Osteoblast (primary cell): ENCODE measurements at regions not wholly inside any gene's neighbourhood (a gene's known extent, or its start where the extent isn't known, plus 50 kb on each side); places are given as distances from the start of the nearest gene placed in this dataset.

Source experiments
- DNase-seq: peaks from one replicate; pipeline ENCODE4 v3.0.0; 2011; ENCODE audit warnings: low spot score, mixed read lengths; ENCODE audit not compliant: insufficient read length; ENCODE audit errors: missing footprints
- H2AFZ ChIP-seq: 2 replicates; pipeline ENCODE4 v1.6.0; 2011; ENCODE audit warnings: mild to moderate bottlenecking, low read length
- H3K27ac ChIP-seq: 2 replicates; pipeline ENCODE4 v1.5.1; 2011; ENCODE audit warnings: mild to moderate bottlenecking, low read depth, low read length, moderate library complexity
- H3K27me3 ChIP-seq: 2 replicates; pipeline ENCODE4 v1.6.0; 2012; ENCODE audit warnings: mild to moderate bottlenecking, control low read depth, inconsistent platforms, low read length, moderate library complexity; ENCODE audit not compliant: insufficient read depth
- H3K36me3 ChIP-seq: 2 replicates; pipeline ENCODE4 v1.5.1; 2011; ENCODE audit warnings: mild to moderate bottlenecking, low read length, control low read depth, moderate library complexity; ENCODE audit not compliant: insufficient read depth
- H3K4me1 ChIP-seq: 2 replicates; pipeline ENCODE4 v1.5.1; 2011; ENCODE audit warnings: mild to moderate bottlenecking, low read length, control low read depth, moderate library complexity; ENCODE audit not compliant: insufficient read depth
- H3K4me2 ChIP-seq: 2 replicates; pipeline ENCODE4 v1.6.0; 2011; ENCODE audit warnings: mild to moderate bottlenecking, low read length; ENCODE audit not compliant: insufficient read depth
- H3K4me3 ChIP-seq: fragments of 200-600 bp; sonication (generic); 3 replicates; pipeline ENCODE4 v1.5.1; 2012; ENCODE audit warnings: mild to moderate bottlenecking, low read length, inconsistent platforms; ENCODE audit not compliant: insufficient read depth
- H3K79me2 ChIP-seq: 2 replicates; pipeline ENCODE4 v1.6.0; 2012; ENCODE audit warnings: mild to moderate bottlenecking, low read length, control low read depth, inconsistent platforms; ENCODE audit not compliant: insufficient read depth
- H3K9me3 ChIP-seq: 2 replicates; pipeline ENCODE4 v1.5.1; 2011; ENCODE audit warnings: low read depth, low read length, control low read depth
- H4K20me1 ChIP-seq: 2 replicates; pipeline ENCODE4 v1.6.0; 2012; ENCODE audit warnings: mild to moderate bottlenecking, low read length, control low read depth; ENCODE audit not compliant: insufficient read depth
- CTCF ChIP-seq: IDR thresholded peaks from 2 replicates; pipeline ENCODE4 v1.5.1; 2011; ENCODE audit warnings: mild to moderate bottlenecking, low read depth, low read length, moderate library complexity; ENCODE audit errors: extremely low read depth

- Histone ChIP-seq H4K20me1 (no peaks in the 10 kb centered on the region), H3K36me3 (no peaks in the 10 kb centered on the region), H3K79me2 (no peaks in the 10 kb centered on the region), H2AFZ (no peak overlapping the region), H3K4me2 (no peak overlapping the region), H3K27me3 (peaks cover 14% of the 10 kb centered on the region), H3K4me3 (no peak overlapping the region), H3K4me1 (peaks cover 6% of the 10 kb centered on the region), H3K9me3 (no peaks in the 10 kb centered on the region), H3K27ac (no peak overlapping the region)
- DNase-seq: no peak
- TF ChIP-seq CTCF: no peak
Measured at GRCh38 chr6:1522779-1523178, 86.9 kb upstream of the FOXC1 start.

- Histone ChIP-seq H3K79me2 (no peaks in the 10 kb centered on the region), H2AFZ (peak overlapping the region; percentile 77), H3K27me3 (peaks cover 14% of the 10 kb centered on the region), H3K4me2 (peak overlapping the region; percentile 68), H3K9me3 (no peaks in the 10 kb centered on the region), H3K27ac (no peak overlapping the region), H3K4me1 (peaks cover 6% of the 10 kb centered on the region), H3K4me3 (peak overlapping the region; percentile 39), H3K36me3 (no peaks in the 10 kb centered on the region), H4K20me1 (no peaks in the 10 kb centered on the region)
- peak; percentile 95 for DNase-seq
- TF ChIP-seq CTCF: peak; percentile 69
Measured at GRCh38 chr6:1524040-1524480, 85.7 kb upstream of the FOXC1 start.

GRCh38 chr6:1525364-1526038 lies 84.2 kb upstream of the FOXC1 start:
- no peak overlapping the region for H3K27ac ChIP-seq

More at GRCh38 chr6:1525364-1526038, 84.2 kb upstream of the FOXC1 start:
- DNase-seq: peak; percentile 45
- Histone ChIP-seq H2AFZ (no peak overlapping the region), H3K36me3 (no peaks in the 10 kb centered on the region), H4K20me1 (no peaks in the 10 kb centered on the region), H3K79me2 (no peaks in the 10 kb centered on the region), H3K4me2 (no peak overlapping the region), H3K9me3 (no peaks in the 10 kb centered on the region), H3K27me3 (peaks cover 10% of the 10 kb centered on the region), H3K4me3 (no peak overlapping the region), H3K4me1 (peaks cover 6% of the 10 kb centered on the region)
- no peak for TF ChIP-seq CTCF
